MM.1S (cell line): ENCODE measurements at regions not wholly inside any gene's neighbourhood (a gene's known extent, or its start where the extent isn't known, plus 50 kb on each side); places are given as distances from the start of the nearest gene placed in this dataset.

Experiments used
- DNase-seq: peaks from one replicate; pipeline ENCODE4 v3.0.0-alpha.2; 2015
- H2AFZ ChIP-seq: fragments of 300-600 bp; sonication (generic); 2 replicates; pipeline ENCODE4 v1.6.0; 2016; ENCODE audit warnings: antibody characterized with exemption, low read length
- H3F3A ChIP-seq: fragments of 300-600 bp; sonication (generic); 2 replicates; pipeline ENCODE4 v1.6.1; 2016; ENCODE audit warnings: mild to moderate bottlenecking, antibody characterized with exemption, low read length, moderate library complexity, mixed read lengths; ENCODE audit not compliant: insufficient read depth
- H3K27ac ChIP-seq: fragments of 300-600 bp; sonication (generic); 2 replicates; pipeline ENCODE4 v1.5.1; 2016; ENCODE audit warnings: mild to moderate bottlenecking, low read length
- H3K27me3 ChIP-seq: fragments of 300-600 bp; sonication (generic); replicated peaks from 2 replicates; pipeline ENCODE4 v1.6.0; 2016; ENCODE audit warnings: low read length; ENCODE audit not compliant: insufficient read depth
- H3K36me3 ChIP-seq: fragments of 300-600 bp; sonication (generic); replicated peaks from 2 replicates; pipeline ENCODE4 v1.6.1; 2016; ENCODE audit warnings: mild to moderate bottlenecking, low read length, mixed read lengths; ENCODE audit not compliant: insufficient read depth
- H3K4me1 ChIP-seq: fragments of 300-600 bp; sonication (generic); 2 replicates; pipeline ENCODE4 v1.6.1; 2016; ENCODE audit warnings: low read length, mixed read lengths
- H3K4me2 ChIP-seq: fragments of 300-600 bp; sonication (generic); 2 replicates; pipeline ENCODE4 v1.6.0; 2016; ENCODE audit warnings: low read depth, low read length
- H3K4me3 ChIP-seq: fragments of 300-600 bp; sonication (generic); 2 replicates; pipeline ENCODE4 v1.5.1; 2016; ENCODE audit warnings: low read length, mixed read lengths
- H3K79me2 ChIP-seq: fragments of 300-600 bp; sonication (generic); 2 replicates; pipeline ENCODE4 v1.6.1; 2016; ENCODE audit warnings: mixed run types, low read length, mixed read lengths
- H3K9ac ChIP-seq: fragments of 300-600 bp; sonication (generic); 2 replicates; pipeline ENCODE4 v1.6.1; 2016; ENCODE audit warnings: low read length, mixed read lengths
- H3K9me2 ChIP-seq: fragments of 300-600 bp; sonication (generic); replicated peaks from 2 replicates; pipeline ENCODE4 v1.6.1; 2016; ENCODE audit warnings: mild to moderate bottlenecking, low read length, mixed read lengths; ENCODE audit not compliant: insufficient read depth
- H3K9me3 ChIP-seq: fragments of 300-600 bp; sonication (generic); replicated peaks from 2 replicates; pipeline ENCODE4 v1.6.1; 2016; ENCODE audit warnings: mild to moderate bottlenecking, low read length, mixed read lengths; ENCODE audit not compliant: insufficient read depth
- H4K20me1 ChIP-seq: fragments of 300-600 bp; sonication (generic); 2 replicates; pipeline ENCODE4 v1.6.1; 2016; ENCODE audit warnings: mild to moderate bottlenecking, low read length, moderate library complexity, mixed read lengths; ENCODE audit not compliant: insufficient read depth
- EZH2 ChIP-seq: fragments of 300-600 bp; sonication (generic); optimal IDR thresholded peaks from 2 replicates; pipeline ENCODE3; 2017; ENCODE audit warnings: low read depth, mild to moderate bottlenecking, antibody characterized with exemption, low read length, mixed read lengths
- EZH2phosphoT487 ChIP-seq: fragments of 300-600 bp; sonication (generic); IDR thresholded peaks from 2 replicates; pipeline ENCODE4 v1.6.1; 2018; ENCODE audit warnings: antibody characterized with exemption, low read length
- TF ChIP-seq, protein P1 (sequence below): fragments of 300-600 bp; sonication (generic); IDR thresholded peaks from 2 replicates; pipeline ENCODE4 v1.5.1; 2016; ENCODE audit warnings: antibody characterized with exemption, low read length, mixed read lengths

DNA sequence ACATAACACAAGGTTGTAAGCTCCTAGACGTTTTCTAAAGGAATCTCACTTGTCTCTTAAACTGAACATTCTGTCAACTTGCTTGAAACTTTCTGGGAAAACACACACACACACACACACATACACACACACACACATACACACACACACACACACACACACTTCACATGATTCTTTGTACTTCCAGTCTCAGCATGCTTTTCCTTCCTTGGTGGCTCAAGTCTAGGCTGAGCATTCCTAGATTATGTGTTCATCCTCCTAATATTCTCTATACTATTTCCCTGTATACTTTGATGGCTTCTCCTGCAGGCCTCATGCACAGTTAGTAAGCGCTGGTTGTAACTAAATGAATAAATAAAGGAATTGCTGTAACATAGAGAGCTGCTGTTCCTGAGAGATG lies 372.1 kb downstream of the PTPRC start:
- Histone ChIP-seq H3K9me2 (no peaks in the 10 kb centered on the region), H4K20me1 (no peaks in the 10 kb centered on the region; the same call in 1 of the 2 replicates), H2AFZ (no peak overlapping the region), H3K27ac (no peak overlapping the region), H3K36me3 (no peaks in the 10 kb centered on the region), H3K4me2 (no peak overlapping the region), H3K9me3 (no peaks in the 10 kb centered on the region), H3K9ac (no peak overlapping the region), H3K27me3 (no peaks in the 10 kb centered on the region), H3K79me2 (no peaks in the 10 kb centered on the region), H3K4me3 (no peak overlapping the region), H3K4me1 (0 out of 2 replicates have a peak, but pooled peaks cover 4% of the 10 kb centered on the region), H3F3A (no peaks in the 10 kb centered on the region)
- DNase-seq = no peak
- TF ChIP-seq EZH2phosphoT487 (no peak), EZH2 (no peak)
- TF ChIP-seq, protein P1, sequence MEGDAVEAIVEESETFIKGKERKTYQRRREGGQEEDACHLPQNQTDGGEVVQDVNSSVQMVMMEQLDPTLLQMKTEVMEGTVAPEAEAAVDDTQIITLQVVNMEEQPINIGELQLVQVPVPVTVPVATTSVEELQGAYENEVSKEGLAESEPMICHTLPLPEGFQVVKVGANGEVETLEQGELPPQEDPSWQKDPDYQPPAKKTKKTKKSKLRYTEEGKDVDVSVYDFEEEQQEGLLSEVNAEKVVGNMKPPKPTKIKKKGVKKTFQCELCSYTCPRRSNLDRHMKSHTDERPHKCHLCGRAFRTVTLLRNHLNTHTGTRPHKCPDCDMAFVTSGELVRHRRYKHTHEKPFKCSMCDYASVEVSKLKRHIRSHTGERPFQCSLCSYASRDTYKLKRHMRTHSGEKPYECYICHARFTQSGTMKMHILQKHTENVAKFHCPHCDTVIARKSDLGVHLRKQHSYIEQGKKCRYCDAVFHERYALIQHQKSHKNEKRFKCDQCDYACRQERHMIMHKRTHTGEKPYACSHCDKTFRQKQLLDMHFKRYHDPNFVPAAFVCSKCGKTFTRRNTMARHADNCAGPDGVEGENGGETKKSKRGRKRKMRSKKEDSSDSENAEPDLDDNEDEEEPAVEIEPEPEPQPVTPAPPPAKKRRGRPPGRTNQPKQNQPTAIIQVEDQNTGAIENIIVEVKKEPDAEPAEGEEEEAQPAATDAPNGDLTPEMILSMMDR = no peak

DNA sequence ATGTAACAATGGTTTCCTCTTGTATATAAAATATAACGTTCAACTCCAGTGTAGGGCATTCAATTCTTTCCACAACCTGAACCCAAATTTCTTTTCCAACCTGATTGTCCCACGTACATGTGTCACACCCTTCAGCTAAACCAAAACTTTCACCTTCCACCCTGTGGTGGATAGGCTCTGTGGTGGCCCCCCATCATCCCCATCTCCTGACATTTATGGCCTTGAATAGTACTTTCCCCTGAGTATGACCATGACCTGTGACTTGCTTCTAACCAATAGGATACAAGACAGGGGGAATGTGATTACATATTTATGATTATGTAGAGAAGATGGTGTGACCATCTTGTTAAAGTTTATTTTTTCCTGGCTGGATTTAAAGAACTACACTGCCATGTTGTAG lies 377.0 kb downstream of the PTPRC start:
- no peak overlapping the region for H3K9ac ChIP-seq
- no peaks in the 10 kb centered on the region for H3K27me3 ChIP-seq
- no peak overlapping the region for H2AFZ ChIP-seq
- no peaks in the 10 kb centered on the region for H3F3A ChIP-seq
- no peak for DNase-seq
- no peak overlapping the region for H3K4me3 ChIP-seq
- H3K36me3 ChIP-seq = no peaks in the 10 kb centered on the region
- H3K79me2 ChIP-seq = no peaks in the 10 kb centered on the region
- TF ChIP-seq, protein P1 = no peak
- TF ChIP-seq EZH2phosphoT487 = no peak
- no peak for TF ChIP-seq EZH2
- H3K4me1 ChIP-seq = no peaks in the 10 kb centered on the region
- no peaks in the 10 kb centered on the region for H3K9me3 ChIP-seq
- H3K4me2 ChIP-seq = no peak overlapping the region
- H3K9me2 ChIP-seq = no peaks in the 10 kb centered on the region
- H4K20me1 ChIP-seq = no peaks in the 10 kb centered on the region; the same call in 1 of the 2 replicates
- no peak overlapping the region for H3K27ac ChIP-seq

DNA sequence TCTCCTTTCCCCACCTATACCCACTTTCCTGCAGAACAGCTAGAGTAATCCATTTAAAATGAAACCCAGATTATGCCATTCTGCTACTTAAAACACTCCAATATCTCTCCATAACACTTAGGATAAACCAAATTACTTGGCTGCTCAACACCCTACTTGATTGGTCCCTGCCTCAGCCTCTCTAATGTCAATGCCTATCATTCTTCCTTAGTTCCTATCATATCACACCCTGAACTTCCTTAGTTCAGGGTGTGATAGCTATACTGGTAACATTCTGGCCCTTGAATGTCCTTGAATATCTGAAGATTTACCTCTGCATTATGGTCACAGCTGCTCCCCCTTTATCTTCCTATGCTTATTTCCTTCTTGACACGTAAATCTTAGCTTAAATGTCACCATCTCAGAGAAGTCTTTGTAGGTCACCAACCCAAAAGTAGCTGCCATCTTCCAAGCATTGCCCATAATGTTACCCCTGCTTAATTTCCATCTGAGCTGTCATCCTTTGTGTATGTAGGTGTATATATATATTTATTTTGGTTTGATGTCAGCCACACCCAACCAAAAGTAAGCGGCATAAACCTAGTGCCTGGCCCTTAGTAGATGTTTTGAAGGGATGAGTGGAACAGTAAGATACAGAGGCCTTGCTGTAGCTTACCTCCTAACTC lies 379.8 kb downstream of the PTPRC start:
- no peak overlapping the region for H3K4me2 ChIP-seq
- no peaks in the 10 kb centered on the region for H3K9me2 ChIP-seq

More for the DNA sequence above, 379.8 kb downstream of the PTPRC start:
- no peaks in the 10 kb centered on the region for H3K36me3 ChIP-seq
- no peaks in the 10 kb centered on the region for H3K27me3 ChIP-seq
- DNase-seq = no peak
- H3K9me3 ChIP-seq = no peaks in the 10 kb centered on the region
- H3K79me2 ChIP-seq = no peaks in the 10 kb centered on the region
- TF ChIP-seq, protein P1 = no peak
- TF ChIP-seq EZH2phosphoT487 (no peak), EZH2 (no peak)
- H3K9ac ChIP-seq = no peak overlapping the region
- H4K20me1 ChIP-seq = no peaks in the 10 kb centered on the region
- H3K4me1 ChIP-seq = no peaks in the 10 kb centered on the region
- H3K27ac ChIP-seq = no peak overlapping the region
- H2AFZ ChIP-seq = no peak overlapping the region
- no peaks in the 10 kb centered on the region for H3F3A ChIP-seq
- H3K4me3 ChIP-seq = no peak overlapping the region
